AG20443 (cell line): ENCODE measurements at regions not wholly inside any gene's neighbourhood (a gene's known extent, or its start where the extent isn't known, plus 50 kb on each side); places are given as distances from the start of the nearest gene placed in this dataset.
A peak's percentile ranks its signal among the peaks of the same experiment; 100 is the strongest.

Experiments
- DNase-seq: peaks from one replicate; pipeline ENCODE4 v3.0.0; 2012; ENCODE audit warnings: low spot score, mixed read lengths

DNA sequence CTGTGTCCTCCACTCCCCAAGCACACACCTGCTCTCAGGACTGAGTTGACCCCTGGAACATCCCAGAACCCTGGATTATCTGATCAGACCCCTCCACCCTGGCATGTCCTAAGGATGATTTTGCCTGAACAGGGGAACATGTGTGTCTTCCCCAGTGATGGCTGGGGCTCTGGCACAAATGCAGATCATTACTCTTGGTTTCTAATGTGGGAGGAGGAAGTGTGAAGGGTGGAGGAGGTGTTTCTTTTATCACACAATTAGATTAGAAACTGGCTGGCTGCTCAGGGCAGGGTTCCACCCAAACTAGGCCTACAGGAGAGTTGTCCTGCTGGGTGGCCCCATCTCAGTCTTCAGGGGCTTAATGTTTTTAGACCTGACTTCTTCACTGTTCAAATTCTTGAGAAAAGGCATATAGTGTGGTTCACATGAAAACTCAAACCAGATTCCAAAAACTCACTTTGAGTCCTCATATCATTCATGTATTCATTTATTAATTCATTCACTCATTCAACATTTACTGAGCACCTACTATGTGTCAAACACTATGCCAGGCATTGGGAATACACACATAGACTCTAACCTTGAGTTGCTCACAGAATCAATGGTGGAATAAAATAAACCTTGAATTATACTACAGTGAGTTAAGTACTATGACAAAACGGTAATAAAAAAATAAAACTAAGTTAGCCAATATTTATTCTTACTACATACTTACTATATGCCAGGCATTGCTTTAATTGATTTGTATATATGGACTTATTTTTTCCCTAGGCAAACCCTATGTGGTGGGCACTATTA is 221.8 kb upstream of the JUN start:
- no peak for DNase-seq

DNA sequence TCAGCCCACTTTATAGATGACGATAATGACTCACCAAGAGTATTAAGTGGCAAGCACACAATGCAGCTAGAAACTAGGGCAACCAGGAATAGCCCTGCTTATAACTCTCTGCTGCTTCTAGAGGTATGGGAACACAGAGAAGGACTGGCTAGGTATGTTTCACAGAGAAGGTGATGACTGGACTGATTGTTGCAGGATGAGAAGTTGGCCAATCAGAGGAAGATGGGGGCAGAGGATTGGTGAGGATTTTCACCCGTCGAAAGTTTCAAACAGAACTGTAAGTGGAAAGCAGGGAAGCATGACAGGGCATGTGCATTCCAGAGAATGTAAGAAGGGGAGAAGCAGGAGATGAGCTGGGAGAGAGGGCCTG is 222.4 kb upstream of the JUN start:
- DNase-seq, result no peak

DNA sequence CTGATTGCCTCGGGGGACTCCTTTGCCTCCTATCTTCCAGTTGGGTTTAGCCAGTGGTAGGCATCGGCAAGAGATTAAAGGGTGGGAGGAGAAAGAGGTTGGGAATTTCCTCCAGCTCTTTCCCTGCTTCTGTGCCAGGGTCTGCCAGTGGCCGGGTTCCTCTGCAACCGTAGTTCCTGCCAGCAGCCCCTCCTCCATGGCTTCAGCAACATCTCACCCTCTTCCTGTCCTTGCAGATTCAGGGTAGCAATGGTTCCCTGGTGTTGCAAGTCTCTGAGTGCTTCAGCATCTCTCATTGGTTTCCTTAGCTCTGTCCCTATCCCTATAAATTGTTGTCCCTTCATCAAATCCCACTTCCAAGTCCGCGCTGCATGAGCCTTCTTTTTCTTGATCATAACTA is 223.1 kb upstream of the JUN start:
- no peak for DNase-seq

DNA sequence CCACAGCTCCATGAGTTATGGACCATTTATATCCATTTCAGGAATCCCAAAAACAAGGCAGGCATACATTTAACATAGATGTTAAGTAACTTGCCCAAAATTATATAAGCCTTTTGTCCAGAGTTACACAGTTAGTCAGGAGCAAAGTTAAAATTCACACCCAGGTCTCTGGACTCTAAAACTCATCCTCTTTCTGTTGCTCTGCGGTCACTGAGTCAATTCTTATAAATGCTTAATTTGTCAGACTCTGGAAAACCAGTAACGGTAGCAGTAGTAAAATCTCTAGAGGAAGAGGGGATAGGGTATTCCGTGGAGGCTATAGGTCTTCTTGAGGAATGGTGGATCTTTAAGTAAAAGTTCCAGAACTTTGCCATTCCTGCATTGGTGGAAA is 223.6 kb upstream of the JUN start:
- DNase-seq, result no peak

DNA sequence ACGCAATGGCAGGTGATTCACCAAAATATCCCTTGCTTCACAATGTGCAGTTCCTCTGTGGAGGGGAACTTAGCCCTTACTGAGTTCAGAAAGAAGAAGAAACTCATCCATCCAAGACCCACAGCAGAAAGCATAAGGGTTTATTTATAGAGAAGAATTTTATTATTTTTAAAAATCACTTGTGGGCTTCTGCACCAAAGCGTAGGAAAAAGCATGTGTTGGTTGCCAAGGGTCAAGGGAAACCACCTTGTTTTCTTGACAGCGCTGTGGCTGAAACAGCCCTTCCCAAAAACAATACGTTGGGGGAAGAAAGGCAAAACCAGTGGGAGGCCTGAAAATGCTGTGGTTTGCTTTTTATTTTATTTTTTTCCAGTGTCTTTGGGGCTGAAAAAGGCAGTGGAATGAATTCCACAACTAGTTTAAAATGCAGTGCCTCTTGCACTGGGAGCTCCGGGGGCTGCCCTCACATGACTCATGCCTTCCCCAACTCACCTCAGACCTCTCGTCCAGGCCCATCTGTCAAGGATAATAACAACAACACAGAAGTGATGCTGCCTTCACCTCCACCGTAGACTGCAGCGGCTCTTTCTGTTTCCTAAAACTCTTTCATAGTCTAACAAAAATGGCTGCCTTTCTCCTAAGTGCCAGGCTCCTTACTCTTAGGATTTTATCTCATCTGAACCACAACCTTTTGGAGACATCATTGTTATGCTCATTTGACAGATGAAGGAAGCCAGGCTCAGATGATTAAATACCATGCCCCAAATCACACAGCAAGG is 224.2 kb upstream of the JUN start:
- DNase-seq, result no peak

DNA sequence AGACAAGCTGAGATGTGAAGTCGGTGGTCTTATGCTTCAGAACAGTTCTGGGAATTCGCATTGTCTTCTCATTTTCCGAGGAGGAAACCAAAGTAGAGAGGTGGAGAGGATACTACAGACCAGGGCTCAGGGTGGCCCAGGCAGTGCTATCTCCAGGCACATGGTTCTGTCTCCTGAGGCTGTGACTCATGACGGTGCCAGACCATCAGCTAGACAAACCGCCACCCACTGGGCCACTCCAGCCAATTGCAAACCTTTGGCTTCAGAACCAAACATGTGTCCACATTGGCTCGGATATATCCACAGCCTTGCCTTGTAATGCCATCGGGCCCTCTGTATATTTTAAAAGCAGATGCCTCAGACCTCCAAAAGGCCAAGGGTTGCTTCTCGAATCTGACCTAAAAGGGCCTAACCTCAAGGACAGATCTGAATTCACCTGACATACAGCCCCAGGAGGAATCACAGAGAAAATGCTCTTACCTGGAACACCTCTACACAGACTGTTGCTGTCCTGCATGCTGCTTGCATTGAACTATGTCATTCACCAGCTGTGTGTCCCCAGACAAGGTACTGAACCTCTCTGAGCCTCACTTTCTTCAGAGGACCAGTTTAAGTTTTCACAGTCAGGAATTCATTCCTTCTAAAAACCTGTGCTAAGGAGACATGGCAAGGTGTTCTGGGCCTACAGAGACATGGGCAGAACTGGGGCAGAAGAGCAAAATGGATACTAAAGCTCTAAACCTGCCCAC is 224.9 kb upstream of the JUN start:
- DNase-seq, result peak; percentile 65

DNA sequence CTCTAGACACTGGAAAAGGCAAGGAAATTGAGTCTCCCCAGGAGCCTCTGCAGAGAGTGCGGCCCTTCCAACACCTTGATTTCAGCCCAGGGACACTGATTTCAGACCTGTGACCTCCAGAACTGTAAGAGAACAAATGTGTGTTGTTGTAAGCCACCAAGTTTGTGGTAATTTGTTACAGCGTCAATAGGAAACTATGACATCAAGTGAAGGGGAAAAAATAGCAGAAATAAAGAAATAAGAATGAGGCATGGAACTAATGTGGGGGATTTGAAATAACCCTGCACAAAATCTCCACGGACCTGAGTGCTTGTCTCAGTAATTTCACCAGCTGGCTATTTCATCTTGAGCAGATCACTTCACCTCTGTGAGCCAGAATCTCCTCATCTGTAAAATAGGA is 227.8 kb upstream of the JUN start:
- DNase-seq, result no peak

DNA sequence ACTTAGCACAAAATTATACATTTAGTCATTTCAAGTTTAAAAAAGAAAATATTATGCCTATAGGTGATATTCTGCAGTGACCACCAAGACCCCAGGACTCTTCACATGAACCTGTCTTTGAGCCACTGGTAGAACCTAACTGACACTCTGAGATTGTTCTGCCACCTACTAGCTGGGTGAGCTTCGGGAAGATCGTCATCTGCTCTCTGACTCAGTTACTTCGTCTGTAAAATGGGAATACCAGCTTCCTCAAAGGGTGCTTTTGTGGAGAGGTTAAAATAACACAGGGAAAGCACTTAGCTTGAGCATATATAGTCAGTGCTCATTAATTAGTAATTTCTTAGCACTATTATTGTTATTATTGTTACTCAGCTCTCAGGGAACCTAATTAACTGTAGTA is 228.5 kb upstream of the JUN start:
- no peak for DNase-seq

DNA sequence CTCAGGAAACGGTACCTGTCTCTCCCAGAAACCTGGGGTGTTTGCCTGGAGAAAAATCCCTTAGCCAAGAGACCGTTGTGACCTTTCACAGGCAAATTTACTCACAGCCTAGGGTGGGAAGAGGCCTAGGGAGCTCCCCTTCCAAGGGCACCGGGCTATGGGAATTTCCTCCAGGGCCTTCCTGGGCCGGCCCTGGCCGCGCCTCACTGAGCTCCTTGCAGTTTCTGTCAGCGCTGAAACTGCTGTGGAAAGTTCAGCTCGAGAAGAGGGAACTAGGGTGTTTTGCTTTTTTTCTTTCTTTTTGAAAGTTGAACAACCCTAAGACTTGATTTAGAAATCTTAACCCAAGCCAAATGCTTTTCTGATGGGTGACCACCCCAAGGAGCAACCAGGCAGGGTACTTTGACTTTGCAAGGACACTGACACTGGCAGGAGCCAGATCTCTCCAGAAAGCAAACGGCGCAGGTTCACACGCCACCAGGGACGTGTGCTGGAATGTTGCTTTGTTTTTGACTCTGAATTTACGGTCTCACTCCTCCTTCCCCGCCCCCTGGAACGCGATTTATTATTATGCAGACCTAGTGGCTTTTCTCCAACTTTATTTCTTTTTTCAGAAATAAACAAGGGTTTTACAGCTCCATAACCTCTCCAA is 229.6 kb upstream of the JUN start:
- DNase-seq, result peak; percentile 76

DNA sequence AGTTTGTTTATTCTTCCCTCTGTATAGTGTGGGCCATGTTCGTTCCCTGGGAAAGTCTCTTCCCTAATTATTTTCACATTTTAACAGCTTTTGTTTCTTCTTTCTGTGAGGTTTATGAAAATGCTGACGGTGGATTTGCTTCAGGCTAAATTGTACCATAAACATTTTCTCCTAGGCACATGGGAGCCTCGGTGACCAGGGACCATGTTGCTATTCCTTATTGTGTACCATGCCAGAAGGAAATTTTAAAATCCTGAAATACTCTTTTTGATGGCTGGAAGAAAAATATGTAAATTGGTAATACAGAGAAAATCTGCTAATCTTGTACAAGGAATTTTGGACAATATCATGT is 230.1 kb upstream of the JUN start:
- DNase-seq, result no peak

DNA sequence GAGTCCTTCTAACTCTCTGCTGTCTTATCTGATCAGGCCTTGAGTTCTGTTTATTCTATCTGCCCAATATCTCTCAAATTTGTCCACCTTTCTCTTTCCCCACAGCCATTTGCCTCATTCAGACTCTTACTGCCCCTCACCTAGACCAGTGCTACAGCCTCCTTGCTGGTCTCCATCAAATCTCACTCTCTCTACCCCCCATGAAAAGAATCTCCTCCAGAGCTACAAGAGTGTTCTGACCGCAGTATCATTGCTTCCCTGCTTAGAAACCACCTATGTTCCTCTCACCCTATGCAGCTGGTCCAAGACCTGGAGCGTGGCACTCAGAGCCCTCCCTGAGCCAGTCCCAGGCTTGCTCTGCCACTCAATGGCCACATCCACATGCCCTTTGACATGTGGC is 231.0 kb upstream of the JUN start:
- DNase-seq, result no peak

DNA sequence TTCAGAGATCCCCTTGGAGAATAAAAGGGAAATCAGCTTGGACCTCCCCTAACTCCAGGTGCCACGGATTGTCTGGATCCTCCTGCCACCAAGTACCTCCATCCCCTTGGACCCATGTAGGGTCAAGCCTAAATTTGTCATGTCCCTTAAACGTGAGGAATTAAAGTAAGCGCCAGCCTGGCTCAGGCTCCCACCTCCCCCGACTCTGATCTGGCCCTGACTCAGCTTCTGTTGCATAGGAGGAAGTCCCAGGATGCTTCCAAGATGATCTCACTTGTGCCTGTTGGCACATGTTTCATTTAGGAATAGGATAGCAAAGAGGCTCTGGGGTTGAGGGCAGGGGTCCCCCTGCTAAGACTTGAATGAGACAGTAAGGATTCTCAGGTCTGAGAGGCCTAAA is 231.9 kb upstream of the JUN start:
- DNase-seq, result peak; percentile 75

DNA sequence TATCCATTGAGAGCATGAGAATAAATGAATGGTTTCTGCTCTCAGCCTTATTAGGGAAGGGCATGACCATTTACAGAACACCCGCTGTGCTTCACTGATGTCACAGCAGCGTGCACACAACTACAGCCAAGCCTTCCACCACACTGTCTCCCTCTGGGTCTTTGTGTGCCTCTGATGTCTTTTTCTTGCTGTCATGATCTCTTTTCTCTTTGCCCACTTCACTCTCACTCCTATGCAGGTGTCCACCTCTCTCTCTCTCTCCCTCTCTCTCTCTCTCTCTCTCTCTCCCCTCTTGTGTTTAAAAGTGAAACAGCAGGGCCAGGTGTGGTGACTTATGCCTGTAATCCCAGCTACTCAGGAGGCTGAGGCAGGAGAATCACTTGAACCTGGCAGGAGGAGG is 232.5 kb upstream of the JUN start:
- no peak for DNase-seq

DNA sequence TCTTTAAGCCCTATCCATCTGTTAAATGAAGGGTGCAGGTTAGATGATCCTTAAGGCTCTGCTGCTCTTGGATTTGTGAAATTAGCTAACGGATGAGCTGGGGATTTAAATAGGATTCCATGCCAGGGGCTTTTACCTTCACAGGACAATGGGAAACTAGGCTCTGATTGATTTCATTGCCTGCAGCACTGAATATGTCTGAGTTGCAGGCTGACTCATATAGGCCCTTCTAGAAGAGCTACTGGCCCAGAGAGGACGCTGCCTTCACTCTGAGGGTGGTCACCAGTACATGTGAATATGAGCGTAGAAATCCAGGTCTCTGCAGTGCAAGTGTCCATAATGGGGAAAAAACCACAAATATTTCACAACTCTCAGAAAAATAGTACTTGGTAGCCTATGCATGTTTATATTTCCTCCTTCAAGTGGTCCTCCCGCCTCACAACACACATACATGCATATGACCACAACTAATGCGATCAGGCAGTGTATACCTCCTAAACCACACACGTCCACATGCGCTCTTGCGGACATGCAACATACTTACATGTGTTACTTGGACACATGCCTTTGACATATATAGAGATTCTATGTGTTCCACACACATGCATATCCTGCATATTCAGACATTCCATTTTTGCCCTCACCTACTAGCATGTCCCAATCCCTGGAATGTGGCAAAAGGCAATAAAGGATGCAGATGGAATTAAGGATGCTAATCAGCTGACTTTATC is 233.8 kb upstream of the JUN start:
- no peak for DNase-seq

DNA sequence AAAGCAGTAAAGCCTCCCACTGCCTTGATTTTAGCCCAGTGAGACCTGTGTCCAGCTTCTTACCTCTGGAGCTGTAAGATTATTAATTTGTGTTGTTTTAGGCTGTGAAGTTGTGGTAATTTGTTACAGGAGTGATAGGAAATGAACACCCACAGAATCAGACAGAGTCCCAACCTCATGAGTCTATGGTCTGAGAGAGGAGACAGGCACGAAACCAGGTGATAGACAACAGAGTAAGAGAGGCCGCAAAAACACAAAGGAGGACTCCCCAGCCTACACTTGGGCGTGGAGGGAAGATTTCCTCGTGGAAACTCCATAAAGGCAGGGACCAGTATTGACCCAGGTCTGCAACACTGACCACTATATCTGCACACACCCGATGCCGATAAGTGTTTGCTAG is 234.6 kb upstream of the JUN start:
- no peak for DNase-seq

DNA sequence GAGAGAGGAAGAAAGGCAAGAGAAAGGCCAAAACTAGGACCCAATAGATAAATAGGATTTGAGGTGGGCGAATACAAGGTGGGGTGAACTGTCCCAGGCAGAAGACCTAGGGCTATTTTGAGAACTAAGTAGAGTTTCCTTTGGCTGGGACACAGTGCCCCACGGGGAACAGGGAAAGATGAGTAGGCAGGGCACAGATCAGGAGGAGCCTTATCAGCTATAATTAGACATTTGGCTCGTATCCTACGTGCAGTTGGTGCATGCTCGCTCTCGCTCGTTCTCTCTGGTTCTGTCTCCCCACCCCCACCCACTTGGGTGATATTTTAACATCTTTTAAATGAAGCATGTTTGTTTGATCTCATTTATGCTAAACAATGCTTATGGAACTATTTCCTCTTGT is 235.0 kb upstream of the JUN start:
- DNase-seq, result no peak

DNA sequence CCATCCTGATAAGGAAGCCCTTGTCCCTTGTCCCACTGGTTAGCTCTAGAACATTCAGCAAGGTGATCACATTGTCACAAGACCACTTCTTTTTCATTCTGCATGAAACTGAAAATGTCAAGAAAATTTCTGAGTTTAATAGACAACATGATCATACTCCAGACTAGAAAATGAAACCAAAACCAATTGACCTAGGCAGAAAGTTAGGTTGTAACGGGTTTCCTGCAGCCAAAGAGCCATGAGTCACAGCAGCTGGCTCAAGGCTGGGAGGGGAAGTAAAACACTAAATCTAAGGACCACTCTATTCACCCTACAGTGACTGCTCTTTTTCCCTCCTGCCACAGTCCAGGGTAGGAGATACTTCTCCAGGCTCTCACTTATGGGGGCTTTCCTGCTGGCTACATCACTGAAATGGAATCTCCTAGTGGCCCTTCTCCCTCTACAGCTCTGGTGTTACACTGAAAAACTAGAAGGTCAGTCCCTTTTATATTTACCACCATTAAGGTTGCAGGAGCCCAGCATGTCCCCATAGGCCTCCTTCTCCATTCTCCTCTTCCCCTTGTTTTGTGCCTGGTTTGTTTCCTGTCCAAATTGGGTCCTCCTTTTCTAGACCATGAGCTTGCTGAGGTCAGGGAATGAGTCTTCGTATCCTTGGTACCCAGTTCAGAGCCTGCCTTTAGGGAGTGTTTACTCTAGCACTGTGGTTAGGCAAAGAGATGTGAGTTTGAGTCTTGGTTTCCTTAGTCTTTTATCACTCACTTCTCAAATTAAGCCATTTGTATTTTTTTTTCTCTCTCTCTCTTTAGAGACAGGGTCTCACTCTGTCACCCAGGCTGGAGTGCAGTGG is 236.5 kb upstream of the JUN start:
- peak; percentile 76 for DNase-seq

DNA sequence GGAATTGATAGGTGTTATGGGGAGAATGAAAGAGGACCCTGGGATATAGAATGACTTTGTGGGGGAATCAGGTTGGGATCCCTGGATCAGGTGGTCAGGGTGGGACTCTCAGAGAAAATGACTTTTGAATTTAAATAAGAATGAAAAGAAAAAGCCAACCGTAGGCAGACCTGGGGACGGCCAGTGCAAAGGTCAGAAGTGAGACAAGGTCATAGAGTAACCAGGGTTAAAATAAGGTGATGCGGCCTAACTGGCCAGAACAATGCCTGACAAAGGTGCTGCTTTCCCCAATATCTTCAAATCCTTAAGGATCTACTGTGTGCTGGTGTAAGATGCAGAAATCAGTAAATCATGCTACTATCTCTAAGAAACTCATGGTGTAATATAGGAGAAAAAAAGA is 238.4 kb upstream of the JUN start:
- DNase-seq, result no peak

DNA sequence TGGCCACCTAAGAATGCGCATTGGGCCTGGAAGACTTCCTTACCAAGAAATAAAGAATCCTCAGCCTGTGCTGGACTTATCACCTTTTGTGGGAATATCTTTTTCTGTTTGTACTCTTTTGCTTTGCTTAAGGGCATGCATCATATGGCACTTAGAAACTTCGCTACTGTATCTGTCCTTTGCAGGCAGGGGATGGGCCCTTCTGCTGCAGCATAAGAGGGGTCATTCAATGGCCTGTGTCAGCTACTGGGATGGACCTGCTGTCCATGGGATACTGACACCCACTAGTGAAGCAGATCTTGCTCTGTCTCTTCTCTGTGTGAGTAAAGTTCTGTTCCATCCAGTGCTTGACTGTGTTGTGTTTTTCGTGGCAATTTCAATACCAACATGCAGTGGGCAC is 239.0 kb upstream of the JUN start:
- DNase-seq, result no peak

DNA sequence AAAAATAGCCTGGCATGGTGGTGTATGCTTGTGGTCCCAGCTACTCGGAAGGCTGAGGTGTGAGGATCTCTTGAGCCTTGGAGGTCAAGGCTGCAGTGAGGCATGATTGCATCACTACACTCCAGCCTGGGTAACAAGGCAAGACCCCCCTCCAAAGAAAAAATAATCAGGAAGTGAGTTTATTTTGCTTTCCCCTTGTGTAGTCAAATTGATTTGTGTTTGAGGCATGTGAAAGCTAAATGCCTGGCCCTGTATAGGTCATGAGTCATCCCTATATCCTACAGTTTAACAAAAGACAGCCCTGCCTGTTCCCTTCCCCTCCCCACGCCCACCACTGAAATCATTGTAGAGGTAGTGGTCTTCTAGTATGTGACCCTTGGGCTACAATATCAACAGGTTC is 241.4 kb upstream of the JUN start:
- no peak for DNase-seq

DNA sequence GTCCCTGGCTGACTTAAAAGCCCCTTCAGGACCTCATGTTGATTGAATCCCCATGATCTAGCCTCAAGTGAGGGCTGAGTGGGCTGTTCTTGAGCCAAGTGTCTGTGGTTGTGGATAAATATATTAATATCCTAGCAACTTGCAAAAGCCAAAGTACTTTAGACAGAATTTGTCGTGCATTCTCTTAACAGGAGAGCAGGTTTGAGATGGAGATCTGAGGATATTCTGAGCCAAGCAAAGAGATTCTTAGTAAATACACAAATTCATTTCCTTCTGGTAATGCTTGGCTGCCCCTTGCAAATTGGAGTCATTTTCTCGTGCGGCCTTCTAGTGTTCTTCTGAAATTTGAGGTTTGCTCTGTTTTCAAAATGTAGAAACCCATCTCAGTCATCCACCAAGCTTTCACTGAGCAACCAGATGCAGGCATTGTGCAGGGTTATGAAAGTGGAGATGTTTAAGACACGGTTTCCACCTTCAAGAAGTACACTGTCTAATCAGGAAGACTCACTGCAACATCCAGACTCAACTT is 242.1 kb upstream of the JUN start:
- DNase-seq, result peak; percentile 44
